Colonic mucosa (tissue), 4 donors: ENCODE measurements at regions not wholly inside any gene's neighbourhood (a gene's known extent, or its start where the extent isn't known, plus 50 kb on each side); places are given as distances from the start of the nearest gene placed in this dataset.

Source experiments
- DNase-seq: peaks from one replicate; pipeline ENCODE4 v3.0.0-alpha.2; 2020
- H3K27ac ChIP-seq: fragments of 200-600 bp; one replicate; pipeline ENCODE4 v1.8.0; 2021
- H3K27me3 ChIP-seq: fragments of 200-600 bp; one replicate; pipeline ENCODE4 v1.8.0; 2021
- H3K36me3 ChIP-seq: fragments of 200-600 bp; one replicate; pipeline ENCODE4 v1.8.0; 2021
- H3K4me1 ChIP-seq: fragments of 200-600 bp; one replicate; pipeline ENCODE4 v1.8.0; 2021; ENCODE audit warnings: mild to moderate bottlenecking
- H3K4me3 ChIP-seq: fragments of 200-600 bp; one replicate; pipeline ENCODE4 v1.8.0; 2021
- H3K9ac ChIP-seq, 2 donors: one replicate each; pipeline ENCODE4 v1.7.0; 2013; ENCODE audit warnings: control low read depth in 2 of 2, low read depth in 2 of 2, low read length in 2 of 2
- H3K9me3 ChIP-seq: fragments of 200-600 bp; one replicate; pipeline ENCODE4 v1.8.0; 2021
- intact Hi-C: fragments of 100-400 bp; cut with DNase I; formaldehyde crosslinking; loops from one replicate; pipeline ENCODE4 v1.14.1; 2022
- TF ChIP-seq, protein P1 (sequence below): fragments of 200-600 bp; IDR thresholded peaks from one replicate; pipeline ENCODE4 v1.8.0; 2022; ENCODE audit warnings: antibody characterized with exemption, mild to moderate bottlenecking
- donor health status: healthy.
- donor health status: DM: no; HTN: no; CAD: no.
- donor health status: DM: no; HTN: no; CAD: no.

DNA sequence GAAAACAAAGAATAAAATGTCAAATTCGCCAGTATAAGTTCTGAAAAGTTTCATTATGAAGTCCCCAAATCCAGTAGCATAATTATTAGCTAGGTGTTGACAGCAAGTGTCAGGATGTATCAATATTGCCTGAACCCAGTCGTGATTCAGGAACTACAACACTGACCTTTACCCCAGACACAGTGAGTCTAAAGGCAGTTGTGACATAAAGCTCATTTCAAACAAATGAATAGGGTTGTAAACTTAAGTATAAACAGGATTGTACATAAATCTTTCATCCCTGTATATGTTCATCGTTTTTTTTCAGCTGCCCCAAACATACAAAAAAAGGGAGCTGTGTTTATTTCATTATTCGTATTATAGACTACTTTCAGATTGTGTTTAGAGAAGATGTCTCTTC lies 385.7 kb downstream of the PLK2 start:
- Histone ChIP-seq H3K4me3 (no peak overlapping the region), H3K4me1 (no peaks in the 10 kb centered on the region), H3K27ac (peak overlapping the region; percentile 21), H3K27me3 (no peaks in the 10 kb centered on the region), H3K36me3 (no peaks in the 10 kb centered on the region), H3K9ac (no peak overlapping the region), H3K9me3 (no peaks in the 10 kb centered on the region)
- intact Hi-C loops = loop anchor here (10.0 kb wide), 1 partner anchor 381 kb away; no protein-coding TSS in a partner anchor
- DNase-seq = peak; percentile 37
- TF ChIP-seq, protein P1, sequence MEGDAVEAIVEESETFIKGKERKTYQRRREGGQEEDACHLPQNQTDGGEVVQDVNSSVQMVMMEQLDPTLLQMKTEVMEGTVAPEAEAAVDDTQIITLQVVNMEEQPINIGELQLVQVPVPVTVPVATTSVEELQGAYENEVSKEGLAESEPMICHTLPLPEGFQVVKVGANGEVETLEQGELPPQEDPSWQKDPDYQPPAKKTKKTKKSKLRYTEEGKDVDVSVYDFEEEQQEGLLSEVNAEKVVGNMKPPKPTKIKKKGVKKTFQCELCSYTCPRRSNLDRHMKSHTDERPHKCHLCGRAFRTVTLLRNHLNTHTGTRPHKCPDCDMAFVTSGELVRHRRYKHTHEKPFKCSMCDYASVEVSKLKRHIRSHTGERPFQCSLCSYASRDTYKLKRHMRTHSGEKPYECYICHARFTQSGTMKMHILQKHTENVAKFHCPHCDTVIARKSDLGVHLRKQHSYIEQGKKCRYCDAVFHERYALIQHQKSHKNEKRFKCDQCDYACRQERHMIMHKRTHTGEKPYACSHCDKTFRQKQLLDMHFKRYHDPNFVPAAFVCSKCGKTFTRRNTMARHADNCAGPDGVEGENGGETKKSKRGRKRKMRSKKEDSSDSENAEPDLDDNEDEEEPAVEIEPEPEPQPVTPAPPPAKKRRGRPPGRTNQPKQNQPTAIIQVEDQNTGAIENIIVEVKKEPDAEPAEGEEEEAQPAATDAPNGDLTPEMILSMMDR = no peak

DNA sequence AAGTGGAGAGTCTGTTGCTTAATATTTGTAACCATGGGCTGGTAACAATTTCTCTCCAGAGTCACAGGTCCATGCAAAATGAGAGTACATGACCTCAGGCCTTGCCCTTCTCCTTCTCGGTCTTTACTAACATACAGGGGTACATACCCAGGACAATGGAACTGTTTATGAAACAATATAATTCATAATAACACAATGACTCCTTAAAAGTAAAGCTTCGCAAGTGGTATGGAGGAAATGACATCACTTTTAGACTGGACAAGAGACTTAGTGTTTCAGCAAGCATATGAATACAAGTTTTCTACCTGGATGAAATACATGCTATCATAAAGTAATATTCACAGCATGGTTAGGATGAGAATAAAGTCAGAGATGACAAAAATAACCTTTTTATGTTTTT lies 386.6 kb downstream of the PLK2 start:
- Histone ChIP-seq H3K36me3 (no peaks in the 10 kb centered on the region), H3K27me3 (no peaks in the 10 kb centered on the region), H3K4me3 (no peak overlapping the region), H3K4me1 (no peaks in the 10 kb centered on the region), H3K9ac (no peak overlapping the region), H3K9me3 (no peaks in the 10 kb centered on the region), H3K27ac (no peak overlapping the region)
- intact Hi-C loops = loop anchor here (10.0 kb wide), 1 partner anchor 382 kb away; no protein-coding TSS in a partner anchor
- no peak for DNase-seq
- TF ChIP-seq, protein P1 = no peak

DNA sequence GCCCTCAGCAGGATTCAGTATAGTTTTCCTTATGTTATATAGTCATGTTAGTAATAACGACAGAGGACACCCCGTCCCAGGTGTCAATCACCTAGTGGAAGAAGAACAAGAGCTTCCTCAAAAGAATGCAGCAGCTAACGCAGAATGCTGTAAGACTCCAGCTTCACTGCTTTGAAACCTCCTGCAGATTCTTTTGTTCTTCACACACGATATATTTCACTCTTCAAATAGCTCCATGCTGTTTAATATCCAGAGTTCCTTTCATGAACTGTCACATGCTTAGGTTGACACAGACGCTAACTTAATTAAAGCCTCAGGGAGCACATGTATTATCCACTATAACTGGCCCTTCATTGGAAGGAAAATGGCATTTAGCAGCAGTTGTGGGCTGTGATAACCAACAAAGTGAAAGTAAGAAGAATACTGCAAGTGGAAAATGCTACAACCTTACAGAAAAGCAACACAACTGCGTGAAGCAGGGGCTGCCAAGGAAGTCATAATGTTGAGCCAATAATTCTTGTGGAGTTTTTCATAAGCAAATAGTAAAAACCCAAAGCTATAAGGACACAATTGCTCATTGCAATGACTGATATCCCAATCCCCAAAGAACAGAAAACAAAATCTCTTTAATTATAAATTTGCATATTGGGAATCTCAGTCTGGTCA lies 387.5 kb downstream of the PLK2 start:
- Histone ChIP-seq H3K27ac (no peak overlapping the region), H3K36me3 (no peaks in the 10 kb centered on the region), H3K4me3 (no peak overlapping the region), H3K9me3 (no peaks in the 10 kb centered on the region), H3K27me3 (no peaks in the 10 kb centered on the region), H3K4me1 (no peaks in the 10 kb centered on the region), H3K9ac (no peak overlapping the region)
- intact Hi-C loops = loop anchor here (10.0 kb wide), 1 partner anchor 382 kb away; no protein-coding TSS in a partner anchor
- TF ChIP-seq, protein P1 = no peak
- no peak for DNase-seq

DNA sequence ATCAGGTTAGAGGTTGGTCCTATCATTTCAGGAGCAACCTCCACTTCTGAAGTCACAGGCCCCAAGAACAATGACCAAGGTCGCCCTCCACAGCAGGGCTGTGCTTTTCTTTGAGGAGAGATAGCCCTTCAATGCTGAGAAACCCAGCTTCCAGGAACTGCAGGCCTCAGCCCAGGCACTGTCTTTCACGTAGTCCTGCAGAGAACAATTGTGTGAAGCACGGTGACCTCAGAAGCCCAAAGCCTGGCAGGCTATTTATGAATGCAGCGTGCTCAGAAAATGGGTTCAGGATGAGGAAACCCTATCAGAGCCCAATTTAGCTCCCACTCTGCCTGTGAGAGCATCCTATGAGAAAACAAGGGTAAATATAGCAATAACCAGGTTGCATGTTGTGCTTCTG lies 388.3 kb downstream of the PLK2 start:
- no peak for DNase-seq
- Histone ChIP-seq H3K27ac (no peak overlapping the region), H3K27me3 (no peaks in the 10 kb centered on the region), H3K4me1 (no peaks in the 10 kb centered on the region), H3K4me3 (no peak overlapping the region), H3K9me3 (no peaks in the 10 kb centered on the region), H3K9ac (no peak overlapping the region), H3K36me3 (no peaks in the 10 kb centered on the region)
- intact Hi-C loops = loop anchor here (10.0 kb wide), 1 partner anchor 383 kb away; no protein-coding TSS in a partner anchor
- TF ChIP-seq, protein P1 = no peak

DNA sequence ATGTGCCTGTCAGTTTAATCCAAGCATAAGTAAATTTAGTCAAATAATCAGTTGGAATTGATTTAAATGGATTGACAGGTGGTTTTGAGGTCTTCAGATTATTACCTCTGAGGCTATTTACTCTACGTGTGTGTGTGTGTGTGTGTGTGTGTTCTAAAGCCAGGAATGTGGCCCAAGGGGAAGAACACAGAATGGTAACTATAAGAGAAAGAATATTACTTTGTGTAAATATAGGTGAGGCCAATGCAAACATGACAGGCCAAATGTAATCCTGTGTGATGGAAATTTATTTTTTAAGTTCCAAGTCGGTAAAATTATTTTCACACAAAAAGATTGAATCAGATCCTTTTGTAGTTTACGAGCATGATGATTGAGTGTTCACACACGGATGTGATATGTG lies 390.0 kb downstream of the PLK2 start:
- TF ChIP-seq, protein P1 = no peak
- Histone ChIP-seq H3K4me1 (no peaks in the 10 kb centered on the region), H3K9me3 (no peaks in the 10 kb centered on the region), H3K36me3 (no peaks in the 10 kb centered on the region), H3K27ac (no peak overlapping the region), H3K27me3 (no peaks in the 10 kb centered on the region), H3K9ac (no peak overlapping the region), H3K4me3 (no peak overlapping the region)
- intact Hi-C loops = loop anchor here (10.0 kb wide), 1 partner anchor 385 kb away; no protein-coding TSS in a partner anchor
- peak; percentile 39 for DNase-seq
